GM12892 (cell line): ENCODE measurements at regions not wholly inside any gene's neighbourhood (a gene's known extent, or its start where the extent isn't known, plus 50 kb on each side); places are given as distances from the start of the nearest gene placed in this dataset.

Experiments
- POLR2A ChIP-seq: IDR thresholded peaks from 2 replicates; pipeline ENCODE4 v1.6.1; 2011; ENCODE audit warnings: low read depth, low read length, control low read depth
- POLR2AphosphoS5 ChIP-seq: IDR thresholded peaks from 2 replicates; pipeline ENCODE4 v1.6.1; 2011; ENCODE audit warnings: low read depth, low read length, control low read depth
- TAF1 ChIP-seq: IDR thresholded peaks from 2 replicates; pipeline ENCODE4 v1.6.1; 2011; ENCODE audit warnings: low read depth, mild to moderate bottlenecking, control low read depth, low read length, borderline replicate concordance

DNA sequence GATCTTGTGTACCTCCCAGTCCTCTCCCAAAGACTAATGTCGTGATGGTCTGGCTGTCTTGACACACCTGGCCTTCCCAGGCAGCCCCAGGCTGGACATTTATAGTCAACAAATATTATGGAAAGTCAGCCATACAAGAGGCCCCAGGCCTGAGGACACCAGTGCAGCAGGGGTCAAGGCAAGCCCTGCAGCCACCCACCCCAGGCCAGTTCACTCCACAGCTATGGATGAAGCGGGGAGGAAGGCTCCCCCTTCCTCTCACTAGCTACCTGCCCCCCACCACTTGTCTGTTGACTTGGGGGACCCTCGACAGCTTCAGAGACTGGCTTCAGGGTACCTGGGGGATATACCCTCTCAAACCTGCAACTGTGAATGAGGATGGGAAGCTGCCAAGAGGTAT, 132.1 kb downstream of the MRPL14 start:
- no peak for TF ChIP-seq POLR2A
- TF ChIP-seq POLR2AphosphoS5, result no peak
- no peak for TF ChIP-seq TAF1
